ENCODE measurements at regions not wholly inside any gene's neighbourhood (a gene's known extent, or its start where the extent isn't known, plus 50 kb on each side); places are given as distances from the start of the nearest gene placed in this dataset.

GRCh38 chr3:181823716-181824115 lies 112.0 kb downstream of the SOX2 start:
- ChIA-PET CTCF (no interaction called here), POLR2A (no interaction called here)
- H3K9me3 ChIP-seq (ENCODE audit: control insufficient read depth, insufficient read depth, low read length), result peaks cover 53% of the 10 kb centered on the region

GRCh38 chr3:181824961-181825360 lies 113.2 kb downstream of the SOX2 start:
- Histone ChIP-seq H3K27ac (ENCODE audit: low read depth, low read length) (no peak overlapping the region), H3K4me3 (ENCODE audit: low read depth, low read length) (no peak overlapping the region), H3K27me3 (ENCODE audit: control insufficient read depth, insufficient read depth, low read length) (no peaks in the 10 kb centered on the region), H3K9me3 (ENCODE audit: control insufficient read depth, insufficient read depth, low read length) (peaks cover 45% of the 10 kb centered on the region)
- POLR2A ChIA-PET, result no interaction called here
- no peak for DNase-seq (ENCODE audit: low read depth, low spot score)
- no peak for TF ChIP-seq CTCF (IDR thresholded peaks at IDR 0.05; ENCODE audit: low read depth, low read length)
- CTCF ChIA-PET, result no interaction called here

More at GRCh38 chr3:181823716-181824115, 112.0 kb downstream of the SOX2 start:
- Histone ChIP-seq H3K4me3 (ENCODE audit: low read depth, low read length) (no peak overlapping the region), H3K27ac (ENCODE audit: low read depth, low read length) (no peak overlapping the region), H3K27me3 (ENCODE audit: control insufficient read depth, insufficient read depth, low read length) (no peaks in the 10 kb centered on the region)
- no peak for DNase-seq (ENCODE audit: low read depth, low spot score)
- no peak for TF ChIP-seq CTCF (IDR thresholded peaks at IDR 0.05; ENCODE audit: low read depth, low read length)

GRCh38 chr3:181839039-181839915 lies 127.6 kb downstream of the SOX2 start:
- CTCF ChIA-PET, result no interaction called here
- no peak overlapping the region for H3K4me3 ChIP-seq (ENCODE audit: low read depth, low read length)
- POLR2A ChIA-PET, result no interaction called here

GRCh38 chr3:181839916-181840297 lies 128.2 kb downstream of the SOX2 start:
- TF ChIP-seq CTCF (IDR thresholded peaks at IDR 0.05; ENCODE audit: low read depth, low read length), result no peak
- H3K27ac ChIP-seq (ENCODE audit: low read depth, low read length), result no peak overlapping the region
- POLR2A ChIA-PET, result no interaction called here
- no peak overlapping the region for H3K4me3 ChIP-seq (ENCODE audit: low read depth, low read length)
- H3K9me3 ChIP-seq (ENCODE audit: control insufficient read depth, insufficient read depth, low read length), result peaks cover 18% of the 10 kb centered on the region
- no peaks in the 10 kb centered on the region for H3K27me3 ChIP-seq (ENCODE audit: control insufficient read depth, insufficient read depth, low read length)
- DNase-seq (ENCODE audit: low read depth, low spot score), result no peak
- CTCF ChIA-PET, result no interaction called here

More at GRCh38 chr3:181839039-181839915, 127.6 kb downstream of the SOX2 start:
- H3K27me3 ChIP-seq (ENCODE audit: control insufficient read depth, insufficient read depth, low read length), result no peaks in the 10 kb centered on the region
- DNase-seq (ENCODE audit: low read depth, low spot score), result no peak
- TF ChIP-seq CTCF (IDR thresholded peaks at IDR 0.05; ENCODE audit: low read depth, low read length), result no peak
- no peak overlapping the region for H3K27ac ChIP-seq (ENCODE audit: low read depth, low read length)
- peaks cover 18% of the 10 kb centered on the region for H3K9me3 ChIP-seq (ENCODE audit: control insufficient read depth, insufficient read depth, low read length)

GRCh38 chr3:181844211-181844610 lies 132.5 kb downstream of the SOX2 start:
- ChIA-PET POLR2A (no interaction called here), CTCF (no interaction called here)
- Histone ChIP-seq H3K27ac (ENCODE audit: low read depth, low read length) (no peak overlapping the region), H3K27me3 (ENCODE audit: control insufficient read depth, insufficient read depth, low read length) (no peaks in the 10 kb centered on the region), H3K4me3 (ENCODE audit: low read depth, low read length) (no peak overlapping the region), H3K9me3 (ENCODE audit: control insufficient read depth, insufficient read depth, low read length) (peaks cover 39% of the 10 kb centered on the region)
- TF ChIP-seq CTCF (IDR thresholded peaks at IDR 0.05; ENCODE audit: low read depth, low read length), result no peak
- no peak for DNase-seq (ENCODE audit: low read depth, low spot score)
